ENCODE measurements at regions not wholly inside any gene's neighbourhood (a gene's known extent, or its start where the extent isn't known, plus 50 kb on each side); places are given as distances from the start of the nearest gene placed in this dataset.
A peak's percentile ranks its signal among the peaks of the same experiment; 100 is the strongest.

- peak; percentile 36 to 56 for DNase-seq (ENCODE audit: low spot score in 2 of 2, unreplicated experiment in 2 of 2)
- Mint-ChIP-seq H3K4me3 (no peak overlapping the region), H3K9me3 (no peaks in the 10 kb centered on the region), H3K4me1 (peaks cover 40% of the 10 kb centered on the region), H3K27me3 (ENCODE audit: low read depth) (no peaks in the 10 kb centered on the region), H3K36me3 (no peaks in the 10 kb centered on the region), H3K27ac (peak overlapping the region; percentile 95)
- no peak for TF ChIP-seq CTCF (IDR thresholded peaks at IDR 0.05; ENCODE audit: unreplicated experiment)
Observed at GRCh38 chr18:10205151-10205550, 249.3 kb upstream of the APCDD1 start.

- Mint-ChIP-seq H3K4me1 (peaks cover 19% of the 10 kb centered on the region), H3K9me3 (no peaks in the 10 kb centered on the region), H3K27ac (no peak overlapping the region), H3K4me3 (no peak overlapping the region), H3K36me3 (no peaks in the 10 kb centered on the region), H3K27me3 (ENCODE audit: low read depth) (no peaks in the 10 kb centered on the region)
- TF ChIP-seq CTCF (IDR thresholded peaks at IDR 0.05; ENCODE audit: unreplicated experiment): no peak
- no peak for DNase-seq (ENCODE audit: low spot score in 2 of 2, unreplicated experiment in 2 of 2)
Observed at GRCh38 chr18:10207682-10208345, 246.6 kb upstream of the APCDD1 start.

- Mint-ChIP-seq H3K9me3 (no peaks in the 10 kb centered on the region), H3K27me3 (ENCODE audit: low read depth) (no peaks in the 10 kb centered on the region), H3K36me3 (no peaks in the 10 kb centered on the region), H3K27ac (no peak overlapping the region), H3K4me1 (peaks cover 8% of the 10 kb centered on the region), H3K4me3 (no peak overlapping the region)
- DNase-seq (ENCODE audit: low spot score in 2 of 2, unreplicated experiment in 2 of 2): no peak
- no peak for TF ChIP-seq CTCF (IDR thresholded peaks at IDR 0.05; ENCODE audit: unreplicated experiment)
Observed at GRCh38 chr18:10209302-10209701, 245.1 kb upstream of the APCDD1 start.

GRCh38 chr18:10210057-10210633 is 244.3 kb upstream of the APCDD1 start:
- Mint-ChIP-seq H3K36me3 (no peaks in the 10 kb centered on the region), H3K27ac (no peak overlapping the region), H3K4me3 (no peak overlapping the region), H3K27me3 (ENCODE audit: low read depth) (no peaks in the 10 kb centered on the region), H3K9me3 (no peaks in the 10 kb centered on the region), H3K4me1 (peaks cover 7% of the 10 kb centered on the region)
- TF ChIP-seq CTCF (IDR thresholded peaks at IDR 0.05; ENCODE audit: unreplicated experiment): no peak
- DNase-seq (ENCODE audit: low spot score in 2 of 2, unreplicated experiment in 2 of 2): no peak

GRCh38 chr18:10213526-10213925 is 240.9 kb upstream of the APCDD1 start:
- peaks cover 20% of the 10 kb centered on the region for H3K9me3 Mint-ChIP-seq
- no peaks in the 10 kb centered on the region for H3K36me3 Mint-ChIP-seq
- no peak for TF ChIP-seq CTCF (IDR thresholded peaks at IDR 0.05; ENCODE audit: unreplicated experiment)
- no peak for DNase-seq (ENCODE audit: low spot score in 2 of 2, unreplicated experiment in 2 of 2)
- no peak overlapping the region for H3K27ac Mint-ChIP-seq
- H3K4me3 Mint-ChIP-seq: no peak overlapping the region
- no peaks in the 10 kb centered on the region for H3K27me3 Mint-ChIP-seq (ENCODE audit: low read depth)
- peaks cover 3% of the 10 kb centered on the region for H3K4me1 Mint-ChIP-seq
